HepG2 (cell line): ENCODE measurements at regions not wholly inside any gene's neighbourhood (a gene's known extent, or its start where the extent isn't known, plus 50 kb on each side); places are given as distances from the start of the nearest gene placed in this dataset.

Experiments used
- FOXP4 ChIP-seq: sonication (generic); formaldehyde crosslinking; IDR thresholded peaks from 2 replicates; pipeline ENCODE4 v1.4.0; 2020; ENCODE audit warnings: missing genetic modification reagents
- MAF1 ChIP-seq: sonication (generic); formaldehyde crosslinking; IDR thresholded peaks from 2 replicates; pipeline ENCODE4 v1.5.0; 2020; ENCODE audit warnings: missing genetic modification reagents, borderline replicate concordance
- PCBP1 ChIP-seq: fragments of 200-400 bp; formaldehyde crosslinking; IDR thresholded peaks from 2 replicates; pipeline ENCODE4 v1.6.1; 2017; ENCODE audit warnings: mild to moderate bottlenecking, low read depth, low read length, borderline replicate concordance
- POLR2AphosphoS2 ChIP-seq: IDR thresholded peaks from 2 replicates; pipeline ENCODE4 v1.6.1; 2011; ENCODE audit warnings: low read depth, low read length, improper control_type of control experiment
- RFX1 ChIP-seq: fragments of 450-650 bp; IDR thresholded peaks from 2 replicates; pipeline ENCODE4 v1.6.1; 2017
- ZBTB7B ChIP-seq: sonication (generic); formaldehyde crosslinking; IDR thresholded peaks from 2 replicates; pipeline ENCODE4 v1.4.0; 2020; ENCODE audit warnings: missing genetic modification reagents
- ZNF382 ChIP-seq: sonication (generic); formaldehyde crosslinking; IDR thresholded peaks from 2 replicates; pipeline ENCODE4 v1.5.0; 2020; ENCODE audit warnings: missing genetic modification reagents, mild to moderate bottlenecking, borderline replicate concordance
- TF ChIP-seq, protein P1 (sequence below), 2 experiments: sonication (generic) in 1 of 2; formaldehyde crosslinking in 1 of 2; IDR thresholded peaks; 2 replicates each; pipeline versions ENCODE4 v1.4.0 to v1.6.1; 2016 to 2020; ENCODE audit warnings: borderline replicate concordance in 1 of 2, low read depth in 1 of 2, mild to moderate bottlenecking in 1 of 2, missing genetic modification reagents in 1 of 2

GRCh38 chr7:21373031-21373430, 54.9 kb upstream of the SP4 start (continued):
- TF ChIP-seq, protein P1, sequence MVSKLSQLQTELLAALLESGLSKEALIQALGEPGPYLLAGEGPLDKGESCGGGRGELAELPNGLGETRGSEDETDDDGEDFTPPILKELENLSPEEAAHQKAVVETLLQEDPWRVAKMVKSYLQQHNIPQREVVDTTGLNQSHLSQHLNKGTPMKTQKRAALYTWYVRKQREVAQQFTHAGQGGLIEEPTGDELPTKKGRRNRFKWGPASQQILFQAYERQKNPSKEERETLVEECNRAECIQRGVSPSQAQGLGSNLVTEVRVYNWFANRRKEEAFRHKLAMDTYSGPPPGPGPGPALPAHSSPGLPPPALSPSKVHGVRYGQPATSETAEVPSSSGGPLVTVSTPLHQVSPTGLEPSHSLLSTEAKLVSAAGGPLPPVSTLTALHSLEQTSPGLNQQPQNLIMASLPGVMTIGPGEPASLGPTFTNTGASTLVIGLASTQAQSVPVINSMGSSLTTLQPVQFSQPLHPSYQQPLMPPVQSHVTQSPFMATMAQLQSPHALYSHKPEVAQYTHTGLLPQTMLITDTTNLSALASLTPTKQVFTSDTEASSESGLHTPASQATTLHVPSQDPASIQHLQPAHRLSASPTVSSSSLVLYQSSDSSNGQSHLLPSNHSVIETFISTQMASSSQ (IDR thresholded peaks at IDR 0.05; ENCODE audit: low read depth): no peak
- TF ChIP-seq, protein P1 (CRISPR knock-in tag; IDR thresholded peaks at IDR 0.05; ENCODE audit: borderline replicate concordance): no peak
- no peak for TF ChIP-seq FOXP4 (CRISPR knock-in tag)
- TF ChIP-seq PCBP1: no peak
- TF ChIP-seq POLR2AphosphoS2: no peak
- TF ChIP-seq RFX1: no peak
- TF ChIP-seq MAF1 (CRISPR knock-in tag): no peak
- no peak for TF ChIP-seq ZNF382 (CRISPR knock-in tag)
- TF ChIP-seq ZBTB7B (CRISPR knock-in tag): no peak
